Suprapubic skin (tissue), 4 donors: ENCODE measurements at regions not wholly inside any gene's neighbourhood (a gene's known extent, or its start where the extent isn't known, plus 50 kb on each side); places are given as distances from the start of the nearest gene placed in this dataset.

Experiments used
- EP300 ChIP-seq: sonication (generic); formaldehyde crosslinking; IDR thresholded peaks from one replicate; pipeline ENCODE4 v1.6.1; 2017; ENCODE audit warnings: antibody characterized with exemption
- POLR2A ChIP-seq, 2 donors: fragments of 450-650 bp; IDR thresholded peaks; one replicate each; pipeline ENCODE4 v1.6.1; 2017; ENCODE audit warnings: antibody characterized with exemption in 2 of 2, mild to moderate bottlenecking in 2 of 2, moderate library complexity in 2 of 2
- POLR2AphosphoS5 ChIP-seq, 3 donors: sonication (generic); formaldehyde crosslinking; IDR thresholded peaks; one replicate each; pipeline ENCODE4 v1.6.1; 2017; ENCODE audit warnings: antibody characterized with exemption in 3 of 3
- TF ChIP-seq, protein P1 (sequence below), 2 donors: fragments of 200-600 bp in 1 of 2; fragments of 450-650 bp in 1 of 2; sonication (generic) in 1 of 2; IDR thresholded peaks; one replicate each; pipeline ENCODE4 v1.5.1; 2016 to 2019; ENCODE audit warnings: antibody characterized with exemption in 2 of 2, mild to moderate bottlenecking in 1 of 2, moderate library complexity in 1 of 2

DNA sequence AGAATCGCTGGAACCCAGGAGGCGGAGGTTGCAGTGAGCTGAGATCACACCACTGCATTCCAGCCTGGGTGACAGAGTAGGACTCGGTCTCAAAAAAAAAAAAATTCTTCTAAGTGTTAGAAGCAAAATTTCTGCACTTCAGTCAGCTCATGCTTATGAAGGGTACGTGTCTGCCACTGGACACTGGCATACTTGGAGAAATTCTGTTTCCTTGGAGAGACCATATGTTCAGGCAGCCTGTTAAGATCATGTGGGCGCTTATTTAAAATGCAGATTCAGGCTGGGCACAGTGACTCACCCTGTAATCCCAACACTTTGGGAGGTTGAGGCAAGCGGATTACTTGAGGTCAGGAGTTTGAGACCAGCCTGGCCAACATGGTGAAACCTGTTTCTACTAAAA lies 85.6 kb upstream of the IQSEC1 start:
- TF ChIP-seq POLR2A (IDR thresholded peaks at IDR 0.05) (no peak), POLR2AphosphoS5 (IDR thresholded peaks at IDR 0.05) (no peak), EP300 (no peak)
- TF ChIP-seq, protein P1, sequence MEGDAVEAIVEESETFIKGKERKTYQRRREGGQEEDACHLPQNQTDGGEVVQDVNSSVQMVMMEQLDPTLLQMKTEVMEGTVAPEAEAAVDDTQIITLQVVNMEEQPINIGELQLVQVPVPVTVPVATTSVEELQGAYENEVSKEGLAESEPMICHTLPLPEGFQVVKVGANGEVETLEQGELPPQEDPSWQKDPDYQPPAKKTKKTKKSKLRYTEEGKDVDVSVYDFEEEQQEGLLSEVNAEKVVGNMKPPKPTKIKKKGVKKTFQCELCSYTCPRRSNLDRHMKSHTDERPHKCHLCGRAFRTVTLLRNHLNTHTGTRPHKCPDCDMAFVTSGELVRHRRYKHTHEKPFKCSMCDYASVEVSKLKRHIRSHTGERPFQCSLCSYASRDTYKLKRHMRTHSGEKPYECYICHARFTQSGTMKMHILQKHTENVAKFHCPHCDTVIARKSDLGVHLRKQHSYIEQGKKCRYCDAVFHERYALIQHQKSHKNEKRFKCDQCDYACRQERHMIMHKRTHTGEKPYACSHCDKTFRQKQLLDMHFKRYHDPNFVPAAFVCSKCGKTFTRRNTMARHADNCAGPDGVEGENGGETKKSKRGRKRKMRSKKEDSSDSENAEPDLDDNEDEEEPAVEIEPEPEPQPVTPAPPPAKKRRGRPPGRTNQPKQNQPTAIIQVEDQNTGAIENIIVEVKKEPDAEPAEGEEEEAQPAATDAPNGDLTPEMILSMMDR (IDR thresholded peaks at IDR 0.05), result no peak
